DND-41 (cell line): ENCODE measurements at regions not wholly inside any gene's neighbourhood (a gene's known extent, or its start where the extent isn't known, plus 50 kb on each side); places are given as distances from the start of the nearest gene placed in this dataset.

Experiments used
- ATAC-seq: fragments of 200-7000 bp; cut with Tn5 transposase; 3 replicates; pipeline ENCODE4 v1.9.1; 2021; ENCODE audit warnings: low read depth; ENCODE audit not compliant: insufficient read depth
- DNase-seq: peaks from one replicate; pipeline ENCODE4 v3.0.0-alpha.2; 2020
- H2AFZ ChIP-seq: 2 replicates; pipeline ENCODE4 v1.6.0; 2012; ENCODE audit warnings: low read depth, low read length
- H3K27ac ChIP-seq: 2 replicates; pipeline ENCODE4 v1.5.1; 2012; ENCODE audit warnings: low read length, inconsistent platforms
- H3K27me3 ChIP-seq: fragments of 200-600 bp; sonication (generic); 2 replicates; pipeline ENCODE4 v1.6.0; 2012; ENCODE audit warnings: low read length, mild to moderate bottlenecking, inconsistent platforms; ENCODE audit not compliant: insufficient read depth, poor library complexity
- H3K36me3 ChIP-seq: 2 replicates; pipeline ENCODE4 v1.5.1; 2012; ENCODE audit warnings: low read length, inconsistent platforms; ENCODE audit not compliant: insufficient read depth
- H3K4me1 ChIP-seq: 2 replicates; pipeline ENCODE4 v1.5.1; 2012; ENCODE audit warnings: mild to moderate bottlenecking, low read length; ENCODE audit not compliant: insufficient read depth
- H3K4me2 ChIP-seq: 2 replicates; pipeline ENCODE4 v1.6.0; 2012; ENCODE audit warnings: mild to moderate bottlenecking, moderate library complexity, low read length, inconsistent platforms; ENCODE audit not compliant: insufficient read depth
- H3K4me3 ChIP-seq, 2 experiments: fragments of 200-600 bp in 1 of 2; shearing (Covaris generic) in 1 of 2; 2 replicates each; pipeline ENCODE4 v1.5.1; 2012 to 2016; ENCODE audit warnings: inconsistent platforms in 2 of 2, low read length in 2 of 2, mild to moderate bottlenecking in 2 of 2, low read depth in 1 of 2, moderate library complexity in 1 of 2
- H3K79me2 ChIP-seq: 2 replicates; pipeline ENCODE4 v1.6.0; 2012; ENCODE audit warnings: low read length, inconsistent platforms; ENCODE audit not compliant: insufficient read depth
- H3K9ac ChIP-seq: 2 replicates; pipeline ENCODE4 v1.6.0; 2012; ENCODE audit warnings: low read depth, mild to moderate bottlenecking, inconsistent platforms, low read length, moderate library complexity
- H3K9me3 ChIP-seq: 2 replicates; pipeline ENCODE4 v1.5.1; 2012; ENCODE audit warnings: low read length, moderate library complexity, mild to moderate bottlenecking, inconsistent platforms; ENCODE audit not compliant: insufficient read depth, severe bottlenecking
- H4K20me1 ChIP-seq: 2 replicates; pipeline ENCODE4 v1.6.0; 2012; ENCODE audit warnings: low read length; ENCODE audit not compliant: insufficient read depth
- EZH2 ChIP-seq: IDR thresholded peaks from 3 replicates; pipeline ENCODE4 v1.6.1; 2012; ENCODE audit warnings: borderline replicate concordance, low read depth, mild to moderate bottlenecking, moderate library complexity, low read length, inconsistent platforms; ENCODE audit not compliant: severe bottlenecking
- TF ChIP-seq, protein P1 (sequence below): IDR thresholded peaks from 2 replicates; pipeline ENCODE4 v1.5.1; 2012; ENCODE audit warnings: borderline replicate concordance, low read length, moderate library complexity, mild to moderate bottlenecking; ENCODE audit not compliant: poor library complexity, severe bottlenecking; ENCODE audit errors: extremely low read depth

DNA sequence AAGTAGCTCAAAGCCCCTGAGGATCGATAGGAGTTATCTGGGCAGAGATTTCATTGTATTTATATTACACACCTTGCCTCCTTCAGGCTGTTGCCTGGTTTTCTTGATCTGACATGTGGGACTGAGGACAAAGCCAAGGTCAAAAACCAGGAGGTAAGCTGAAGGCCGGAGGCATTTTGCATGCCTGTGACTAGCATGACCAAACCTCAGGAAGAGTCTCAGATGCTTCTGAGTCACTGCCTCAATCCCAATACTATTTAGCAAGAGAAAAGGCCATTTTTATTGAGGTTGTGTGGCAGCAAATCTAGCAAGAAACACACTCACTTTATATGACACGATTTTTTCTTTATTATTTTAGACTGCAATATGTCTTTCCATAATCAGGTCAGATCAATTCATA is 968.1 kb downstream of the CDH11 start:
- H3K4me1 ChIP-seq = no peaks in the 10 kb centered on the region
- H4K20me1 ChIP-seq = no peaks in the 10 kb centered on the region
- H3K9me3 ChIP-seq = no peaks in the 10 kb centered on the region
- no peak overlapping the region for H3K4me2 ChIP-seq
- TF ChIP-seq EZH2 = no peak
- TF ChIP-seq, protein P1, sequence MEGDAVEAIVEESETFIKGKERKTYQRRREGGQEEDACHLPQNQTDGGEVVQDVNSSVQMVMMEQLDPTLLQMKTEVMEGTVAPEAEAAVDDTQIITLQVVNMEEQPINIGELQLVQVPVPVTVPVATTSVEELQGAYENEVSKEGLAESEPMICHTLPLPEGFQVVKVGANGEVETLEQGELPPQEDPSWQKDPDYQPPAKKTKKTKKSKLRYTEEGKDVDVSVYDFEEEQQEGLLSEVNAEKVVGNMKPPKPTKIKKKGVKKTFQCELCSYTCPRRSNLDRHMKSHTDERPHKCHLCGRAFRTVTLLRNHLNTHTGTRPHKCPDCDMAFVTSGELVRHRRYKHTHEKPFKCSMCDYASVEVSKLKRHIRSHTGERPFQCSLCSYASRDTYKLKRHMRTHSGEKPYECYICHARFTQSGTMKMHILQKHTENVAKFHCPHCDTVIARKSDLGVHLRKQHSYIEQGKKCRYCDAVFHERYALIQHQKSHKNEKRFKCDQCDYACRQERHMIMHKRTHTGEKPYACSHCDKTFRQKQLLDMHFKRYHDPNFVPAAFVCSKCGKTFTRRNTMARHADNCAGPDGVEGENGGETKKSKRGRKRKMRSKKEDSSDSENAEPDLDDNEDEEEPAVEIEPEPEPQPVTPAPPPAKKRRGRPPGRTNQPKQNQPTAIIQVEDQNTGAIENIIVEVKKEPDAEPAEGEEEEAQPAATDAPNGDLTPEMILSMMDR = no peak
- no peak overlapping the region for H2AFZ ChIP-seq
- H3K36me3 ChIP-seq = no peaks in the 10 kb centered on the region
- H3K79me2 ChIP-seq = no peaks in the 10 kb centered on the region
- ATAC-seq (no peak), DNase-seq (no peak)
- H3K27ac ChIP-seq = no peak overlapping the region
- no peak overlapping the region for H3K9ac ChIP-seq
- H3K27me3 ChIP-seq = no peaks in the 10 kb centered on the region
- H3K4me3 ChIP-seq = no peak overlapping the region

DNA sequence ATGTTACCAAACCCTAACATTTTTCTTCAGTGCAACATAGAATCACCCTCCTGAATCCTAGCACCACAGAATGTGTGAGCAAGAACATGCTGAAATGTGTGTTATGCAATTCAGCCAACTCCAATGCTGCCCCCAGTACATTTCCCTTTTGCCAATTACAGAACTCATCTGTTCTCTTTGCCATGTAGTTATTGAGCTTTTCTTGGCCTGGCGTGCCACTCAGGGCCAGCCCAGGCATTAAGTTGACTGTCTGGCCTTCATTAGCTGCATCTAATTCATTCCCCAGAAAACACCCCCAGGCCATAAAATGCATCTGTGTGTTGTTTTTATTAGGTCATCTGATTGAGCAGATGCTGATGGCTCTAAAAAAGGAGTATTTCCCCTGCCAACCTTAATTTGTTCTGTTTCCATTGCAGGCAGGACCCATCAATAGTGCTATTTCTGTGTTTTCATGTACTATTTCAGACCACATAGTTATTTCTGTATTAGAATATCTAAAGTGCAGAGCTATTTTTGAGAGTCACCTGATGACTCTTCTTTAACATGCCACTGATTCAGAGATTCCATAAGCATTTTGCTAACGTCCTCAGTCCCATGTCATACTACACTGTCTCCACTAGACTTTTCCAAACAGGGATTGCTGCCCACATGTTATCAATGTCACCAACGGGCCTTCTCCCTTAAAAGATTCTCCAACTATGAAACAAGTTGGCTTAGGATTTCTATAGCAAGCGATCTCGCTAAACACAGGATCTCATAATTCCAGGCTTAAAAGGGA is 969.7 kb downstream of the CDH11 start:
- Histone ChIP-seq H3K36me3 (no peaks in the 10 kb centered on the region), H3K4me1 (no peaks in the 10 kb centered on the region), H3K9me3 (no peaks in the 10 kb centered on the region), H2AFZ (no peak overlapping the region), H3K4me3 (no peak overlapping the region), H3K4me2 (no peak overlapping the region), H3K9ac (no peak overlapping the region), H4K20me1 (no peaks in the 10 kb centered on the region), H3K27me3 (no peaks in the 10 kb centered on the region), H3K79me2 (no peaks in the 10 kb centered on the region), H3K27ac (no peak overlapping the region)
- no peak for ATAC-seq
- DNase-seq = no peak
- TF ChIP-seq, protein P1 = no peak
- no peak for TF ChIP-seq EZH2

DNA sequence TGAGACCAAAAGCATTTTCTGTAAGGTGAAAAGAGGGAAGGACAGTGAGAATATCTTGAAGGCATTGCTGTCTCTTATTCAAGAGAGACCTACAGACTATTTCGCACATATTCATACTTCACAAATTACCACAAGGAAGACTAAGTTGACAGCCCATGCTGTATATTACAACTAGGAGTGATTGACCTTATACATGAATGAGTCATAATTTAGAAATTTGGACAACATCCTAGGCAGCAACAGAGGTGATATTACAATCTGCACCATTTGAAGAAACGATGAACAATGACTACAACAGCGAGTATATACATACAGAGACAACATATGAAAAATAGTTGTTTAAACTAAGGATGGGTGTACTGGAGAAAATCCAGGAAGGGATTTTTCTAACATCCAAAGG is 971.7 kb downstream of the CDH11 start:
- H2AFZ ChIP-seq = no peak overlapping the region
- no peaks in the 10 kb centered on the region for H3K4me1 ChIP-seq
- H3K27me3 ChIP-seq = no peaks in the 10 kb centered on the region
- no peaks in the 10 kb centered on the region for H3K36me3 ChIP-seq
- no peak overlapping the region for H3K4me2 ChIP-seq
- TF ChIP-seq EZH2 = no peak
- TF ChIP-seq, protein P1 = no peak
- H4K20me1 ChIP-seq = no peaks in the 10 kb centered on the region
- no peaks in the 10 kb centered on the region for H3K79me2 ChIP-seq
- no peak for ATAC-seq
- no peak overlapping the region for H3K4me3 ChIP-seq
- H3K9ac ChIP-seq = no peak overlapping the region
- no peak overlapping the region for H3K27ac ChIP-seq
- DNase-seq = no peak
- no peaks in the 10 kb centered on the region for H3K9me3 ChIP-seq
